Tibial artery (tissue), 4 donors: ENCODE measurements at regions not wholly inside any gene's neighbourhood (a gene's known extent, or its start where the extent isn't known, plus 50 kb on each side); places are given as distances from the start of the nearest gene placed in this dataset.

Experiments used
- DNase-seq, 2 donors: peaks; one replicate each; pipeline ENCODE4 v3.0.0-alpha.2; 2019
- H3K27ac ChIP-seq, 2 donors: fragments of 200-600 bp; sonication (generic) in 1 of 2; 1 replicate in 1 of 2; 2 replicates in 1 of 2; pipeline ENCODE4 v1.5.1; 2018 to 2019; ENCODE audit warnings: mild to moderate bottlenecking in 1 of 2
- H3K27me3 ChIP-seq, 2 donors: fragments of 200-600 bp; sonication (generic) in 1 of 2; one replicate each; pipeline versions ENCODE4 v1.5.1 to v1.6.0; 2016 to 2019
- H3K36me3 ChIP-seq, 3 donors: fragments of 200-600 bp; sonication (generic) in 2 of 3; one replicate each; pipeline ENCODE4 v1.5.1; 2016 to 2019; ENCODE audit warnings: mild to moderate bottlenecking in 2 of 3
- H3K4me1 ChIP-seq, 4 donors: fragments of 200-600 bp; sonication (generic) in 2 of 4; 1 replicate in 3 of 4; 2 replicates in 1 of 4; pipeline ENCODE4 v1.5.1; 2016 to 2019
- H3K4me3 ChIP-seq, 2 donors: fragments of 200-600 bp; sonication (generic) in 1 of 2; 1 replicate in 1 of 2; 2 replicates in 1 of 2; pipeline ENCODE4 v1.5.1; 2018 to 2019; ENCODE audit warnings: mild to moderate bottlenecking in 2 of 2
- H3K9me3 ChIP-seq, 3 donors: fragments of 200-600 bp; sonication (generic) in 1 of 3; one replicate each; pipeline ENCODE4 v1.5.1; 2016 to 2019
- intact Hi-C: fragments of 100-400 bp; cut with DNase I; formaldehyde crosslinking; loops from one replicate; pipeline ENCODE4 v1.15.0; 2023; ENCODE audit warnings: low total_unique reads
- TF ChIP-seq, protein P1 (sequence below), 2 experiments: fragments of 200-600 bp in 1 of 2; fragments of 450-650 bp in 1 of 2; IDR thresholded peaks; one replicate each; pipeline ENCODE4 v1.5.1; 2017 to 2019; ENCODE audit warnings: antibody characterized with exemption in 2 of 2, mild to moderate bottlenecking in 1 of 2, moderate library complexity in 1 of 2

DNA sequence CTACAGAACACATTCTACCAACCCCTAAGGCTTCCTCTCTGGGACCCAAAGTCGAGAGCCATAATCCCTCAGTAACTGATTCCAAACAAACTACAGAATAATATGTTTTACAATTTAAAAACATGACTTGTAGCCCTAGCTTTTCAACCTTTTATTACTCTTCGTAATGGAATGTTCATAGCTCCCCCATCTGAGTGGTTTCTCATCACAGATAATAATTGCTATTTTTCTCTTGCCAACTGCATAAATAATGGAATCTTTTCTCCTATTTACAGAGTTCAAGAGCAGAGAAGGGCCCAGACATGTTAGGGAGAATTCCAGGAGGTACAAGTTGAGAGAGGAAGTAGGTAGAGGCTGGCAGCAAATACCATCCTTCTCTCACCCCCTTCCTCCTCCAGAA is 59.9 kb upstream of the CERS6 start:
- peaks cover 0 to 19% (median 0%) of the 10 kb centered on the region in 4 donors for H3K4me1 ChIP-seq
- no peaks in the 10 kb centered on the region for H3K36me3 ChIP-seq
- H3K27me3 ChIP-seq = no peaks in the 10 kb centered on the region
- H3K27ac ChIP-seq = no peak overlapping the region
- H3K9me3 ChIP-seq = no peaks in the 10 kb centered on the region
- no peak for DNase-seq
- TF ChIP-seq, protein P1, sequence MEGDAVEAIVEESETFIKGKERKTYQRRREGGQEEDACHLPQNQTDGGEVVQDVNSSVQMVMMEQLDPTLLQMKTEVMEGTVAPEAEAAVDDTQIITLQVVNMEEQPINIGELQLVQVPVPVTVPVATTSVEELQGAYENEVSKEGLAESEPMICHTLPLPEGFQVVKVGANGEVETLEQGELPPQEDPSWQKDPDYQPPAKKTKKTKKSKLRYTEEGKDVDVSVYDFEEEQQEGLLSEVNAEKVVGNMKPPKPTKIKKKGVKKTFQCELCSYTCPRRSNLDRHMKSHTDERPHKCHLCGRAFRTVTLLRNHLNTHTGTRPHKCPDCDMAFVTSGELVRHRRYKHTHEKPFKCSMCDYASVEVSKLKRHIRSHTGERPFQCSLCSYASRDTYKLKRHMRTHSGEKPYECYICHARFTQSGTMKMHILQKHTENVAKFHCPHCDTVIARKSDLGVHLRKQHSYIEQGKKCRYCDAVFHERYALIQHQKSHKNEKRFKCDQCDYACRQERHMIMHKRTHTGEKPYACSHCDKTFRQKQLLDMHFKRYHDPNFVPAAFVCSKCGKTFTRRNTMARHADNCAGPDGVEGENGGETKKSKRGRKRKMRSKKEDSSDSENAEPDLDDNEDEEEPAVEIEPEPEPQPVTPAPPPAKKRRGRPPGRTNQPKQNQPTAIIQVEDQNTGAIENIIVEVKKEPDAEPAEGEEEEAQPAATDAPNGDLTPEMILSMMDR (IDR thresholded peaks at IDR 0.05) = no peak
- intact Hi-C loops = no loop called here
- no peak overlapping the region for H3K4me3 ChIP-seq

DNA sequence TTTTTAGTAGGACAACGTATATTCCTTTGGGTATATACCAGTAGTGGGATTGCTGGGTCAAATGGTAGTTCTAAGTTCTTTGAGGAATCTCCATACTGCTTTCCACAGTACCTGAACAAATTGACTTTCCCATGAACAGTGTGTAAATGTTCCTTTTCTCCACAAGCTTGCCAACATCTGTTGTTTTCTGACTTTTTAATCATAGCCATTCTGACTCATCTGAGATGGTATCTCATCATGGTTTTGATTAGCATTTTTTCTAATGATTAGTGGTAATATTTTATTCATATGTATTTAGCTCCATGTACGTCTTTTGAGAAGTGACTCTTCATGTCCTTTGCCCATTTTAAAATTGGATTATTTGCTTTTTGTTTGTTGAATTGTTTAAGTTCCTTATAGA is 58.4 kb upstream of the CERS6 start:
- intact Hi-C loops = no loop called here
- TF ChIP-seq, protein P1 (IDR thresholded peaks at IDR 0.05) = no peak
- H3K4me1 ChIP-seq = peaks cover 0 to 27% (median 0%) of the 10 kb centered on the region in 4 donors
- no peaks in the 10 kb centered on the region for H3K9me3 ChIP-seq
- no peak for DNase-seq
- H3K36me3 ChIP-seq = no peaks in the 10 kb centered on the region
- H3K27me3 ChIP-seq = no peaks in the 10 kb centered on the region
- H3K4me3 ChIP-seq = no peak overlapping the region
- no peak overlapping the region for H3K27ac ChIP-seq

DNA sequence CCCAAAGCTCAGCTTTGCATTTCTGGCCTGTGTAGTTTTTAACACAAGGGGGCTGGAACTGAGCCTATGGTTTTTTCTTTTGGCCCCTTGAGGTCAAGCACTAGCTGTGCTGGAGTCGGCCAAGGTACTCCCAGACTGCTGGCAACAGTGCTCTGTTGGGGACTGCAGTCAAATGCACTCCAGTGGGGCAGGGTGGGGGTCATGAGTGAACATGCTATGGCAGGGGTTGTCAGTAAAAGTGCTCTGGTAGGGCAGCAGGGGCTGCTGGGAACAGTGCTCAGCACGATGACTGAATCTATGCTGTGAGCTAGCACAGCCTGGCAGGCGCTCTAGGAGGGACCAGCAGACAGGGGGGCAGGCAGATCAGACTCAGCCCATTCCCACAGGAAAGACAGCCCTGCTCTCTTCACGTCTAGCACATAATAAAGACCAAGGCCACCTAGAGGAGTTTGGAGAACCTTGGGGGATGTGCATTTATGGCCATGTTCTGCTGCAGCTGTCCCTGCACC is 55.0 kb upstream of the CERS6 start:
- H3K27me3 ChIP-seq = no peaks in the 10 kb centered on the region
- DNase-seq = no peak
- peak overlapping the region in 1 of 2 donors; percentile 2 for H3K27ac ChIP-seq
- H3K36me3 ChIP-seq = no peaks in the 10 kb centered on the region
- intact Hi-C loops = no loop called here
- H3K4me3 ChIP-seq = no peak overlapping the region
- peaks cover 0 to 22% (median 0%) of the 10 kb centered on the region in 4 donors for H3K4me1 ChIP-seq
- TF ChIP-seq, protein P1 (IDR thresholded peaks at IDR 0.05) = no peak
- H3K9me3 ChIP-seq = peaks cover 0 to 3% (median 0%) of the 10 kb centered on the region in 3 donors

DNA sequence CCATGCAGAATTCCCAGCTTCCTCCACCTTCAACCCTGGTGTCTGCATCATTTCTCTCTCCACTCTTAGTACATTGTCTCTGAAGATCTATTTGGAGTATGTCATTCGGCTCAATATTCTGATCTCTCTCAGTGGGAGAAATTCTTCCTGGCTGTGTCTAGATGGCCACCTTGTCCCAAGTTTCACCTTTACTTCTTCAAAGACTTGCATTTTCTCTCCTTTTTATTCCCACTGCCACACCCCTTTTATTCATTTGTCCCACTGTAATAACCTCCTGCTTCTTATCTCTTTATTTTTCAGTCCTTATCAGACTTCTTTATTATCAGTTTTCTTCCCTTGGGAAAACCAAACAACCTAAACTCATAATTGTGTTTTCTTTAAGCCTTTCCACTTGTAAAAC is 54.3 kb upstream of the CERS6 start:
- no peak overlapping the region for H3K4me3 ChIP-seq
- intact Hi-C loops = no loop called here
- H3K36me3 ChIP-seq = no peaks in the 10 kb centered on the region
- TF ChIP-seq, protein P1 (IDR thresholded peaks at IDR 0.05) = no peak
- peaks cover 0 to 4% (median 0%) of the 10 kb centered on the region in 3 donors for H3K9me3 ChIP-seq
- H3K27me3 ChIP-seq = no peaks in the 10 kb centered on the region
- no peak for DNase-seq
- H3K27ac ChIP-seq = no peak overlapping the region
- peaks cover 0 to 20% (median 0%) of the 10 kb centered on the region in 4 donors for H3K4me1 ChIP-seq

DNA sequence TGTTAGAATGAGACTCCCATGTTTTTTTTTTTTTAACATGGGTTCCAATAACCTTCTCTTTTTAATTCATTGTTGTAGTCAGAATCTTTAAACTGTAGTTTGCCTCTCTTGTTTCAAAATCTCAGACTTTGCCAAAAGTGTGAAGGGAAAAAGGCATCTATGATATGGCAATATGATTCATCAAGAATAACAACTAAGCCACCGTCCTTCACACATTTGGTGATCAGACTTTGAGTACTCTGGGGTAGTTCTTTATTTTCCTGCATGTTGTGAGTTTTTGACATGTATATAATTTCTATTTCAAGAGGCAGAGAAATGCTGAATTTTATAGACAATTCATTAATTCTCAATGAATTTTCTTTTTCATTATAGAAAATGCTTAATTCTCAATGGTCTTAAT is 53.5 kb upstream of the CERS6 start:
- no peak overlapping the region for H3K27ac ChIP-seq
- no peak for DNase-seq
- TF ChIP-seq, protein P1 (IDR thresholded peaks at IDR 0.05) = no peak
- H3K4me1 ChIP-seq = peaks cover 0 to 20% (median 0%) of the 10 kb centered on the region in 4 donors
- H3K36me3 ChIP-seq = no peaks in the 10 kb centered on the region
- no peak overlapping the region for H3K4me3 ChIP-seq
- peaks cover 0 to 4% (median 0%) of the 10 kb centered on the region in 3 donors for H3K9me3 ChIP-seq
- H3K27me3 ChIP-seq = no peaks in the 10 kb centered on the region
- intact Hi-C loops = no loop called here

DNA sequence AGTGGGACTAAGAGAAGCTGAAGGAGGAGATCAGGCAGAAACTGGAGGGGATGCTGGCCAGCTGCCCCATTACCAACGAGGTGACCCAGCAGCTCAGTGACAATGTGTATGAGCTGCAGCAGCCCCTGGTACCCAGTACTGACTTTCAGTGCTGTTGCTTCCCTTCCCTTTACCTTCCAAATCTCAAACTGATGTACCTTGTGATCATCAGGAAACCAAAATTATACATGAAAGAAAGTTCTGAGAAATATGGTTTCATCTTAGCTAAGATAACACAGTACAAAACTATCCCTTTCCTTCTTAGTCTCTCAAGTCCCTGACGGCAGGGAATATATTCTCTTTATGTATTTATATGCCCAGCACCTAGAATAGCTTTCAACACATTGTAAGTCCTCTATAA is 52.3 kb upstream of the CERS6 start:
- intact Hi-C loops = no loop called here
- H3K27me3 ChIP-seq = no peaks in the 10 kb centered on the region
- no peaks in the 10 kb centered on the region for H3K36me3 ChIP-seq

More for the DNA sequence above, 52.3 kb upstream of the CERS6 start:
- DNase-seq = no peak
- Histone ChIP-seq H3K9me3 (peaks cover 0 to 4% (median 0%) of the 10 kb centered on the region in 3 donors), H3K4me1 (peaks cover 0 to 20% (median 0%) of the 10 kb centered on the region in 4 donors), H3K27ac (no peak overlapping the region), H3K4me3 (no peak overlapping the region)
- TF ChIP-seq, protein P1 (IDR thresholded peaks at IDR 0.05) = no peak
